HG03575 (cell line): ENCODE measurements at regions not wholly inside any gene's neighbourhood (a gene's known extent, or its start where the extent isn't known, plus 50 kb on each side); places are given as distances from the start of the nearest gene placed in this dataset.
"Not testable (repeated sequence)": the region's sequence is repeated elsewhere in the genome, so short reads cannot be mapped to it uniquely, and the experiment has no call there.

Source experiments
- ATAC-seq: cut with Tn5 transposase; IDR thresholded peaks from one replicate; pipeline ENCODE4 v1.9.1; 2021; ENCODE audit not compliant: unreplicated experiment, insufficient number of reproducible peaks, low FRiP score; ENCODE audit errors: extremely low read depth

GRCh38 chr22:25347752-25348102, 128.3 kb downstream of the CRYBB2 start:
- ATAC-seq, result no peak

DNA sequence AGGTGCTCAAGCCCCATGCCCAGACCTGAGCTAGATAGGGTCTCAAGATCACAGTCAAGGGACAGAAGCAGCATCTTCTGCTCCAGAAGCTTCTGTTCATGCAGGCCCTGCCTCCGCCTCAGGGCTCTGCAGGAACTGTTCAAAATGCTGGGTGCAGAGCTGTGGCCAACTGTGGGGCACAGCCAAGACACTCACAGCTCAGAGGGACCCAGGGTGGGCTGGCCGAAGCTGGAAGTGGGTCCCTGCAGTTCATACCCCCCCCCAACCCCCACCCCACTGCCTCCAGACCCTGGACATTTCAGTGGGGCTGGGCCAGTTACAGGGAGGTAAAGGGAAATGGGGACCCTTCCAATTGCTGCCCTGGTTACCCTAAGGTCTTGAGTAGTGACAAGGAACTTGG, 129.0 kb downstream of the CRYBB2 start:
- ATAC-seq, result no peak

DNA sequence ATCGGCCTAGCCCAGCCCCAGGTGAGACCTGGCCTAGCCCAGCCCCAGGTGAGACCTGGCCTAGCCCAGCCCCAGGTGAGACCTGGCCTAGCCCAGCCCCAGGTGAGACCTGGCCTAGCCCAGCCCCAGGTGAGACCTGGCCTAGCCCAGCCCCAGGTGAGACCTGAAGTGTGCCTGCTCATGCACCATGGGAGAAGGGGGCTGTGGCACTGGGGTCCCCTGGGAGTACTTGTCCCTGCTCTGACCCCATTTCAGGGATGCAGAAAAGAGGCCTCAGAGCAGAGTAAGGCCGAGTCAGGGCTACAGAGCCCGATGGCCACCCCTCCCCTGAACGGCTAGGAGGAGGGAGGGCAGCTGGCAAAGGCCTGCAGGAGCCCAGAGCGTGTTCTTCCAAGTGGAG, 129.6 kb downstream of the CRYBB2 start:
- not testable (repeated sequence) for ATAC-seq

- no peak for ATAC-seq
These were observed 131.1 kb downstream of the CRYBB2 start for GRCh38 chr22:25350551-25350971.

DNA sequence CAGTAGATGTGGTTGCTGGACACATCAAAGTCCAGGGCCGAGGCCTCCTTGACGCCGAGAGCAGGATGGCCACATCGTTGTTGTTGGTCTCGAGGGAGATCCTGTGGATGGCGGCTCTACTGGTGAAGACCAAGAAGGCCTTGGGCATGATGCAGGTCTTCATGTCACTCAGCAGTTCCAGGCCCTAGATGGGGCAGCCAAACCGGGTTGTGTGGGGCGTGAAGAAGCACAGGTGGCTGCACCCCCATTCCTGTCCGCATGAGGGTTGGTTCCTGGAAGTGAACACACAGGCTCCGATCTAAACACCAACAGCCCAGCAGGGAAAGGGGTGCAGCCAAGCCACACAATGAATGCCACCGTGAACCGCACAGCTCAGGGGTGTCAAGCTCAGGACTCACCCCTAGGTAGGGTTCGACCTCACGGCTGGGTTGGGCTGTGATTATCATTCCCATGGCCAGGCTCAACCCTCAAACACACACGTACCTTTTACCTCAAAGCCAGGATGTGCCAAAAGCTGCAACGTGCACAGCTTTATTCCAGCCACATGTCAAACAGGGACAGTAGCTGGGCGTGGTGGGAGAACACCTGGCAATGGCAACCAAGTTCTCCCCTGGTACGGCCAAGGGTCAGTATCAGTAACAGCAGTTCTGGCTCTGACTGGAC, 132.3 kb downstream of the CRYBB2 start:
- no peak for ATAC-seq

DNA sequence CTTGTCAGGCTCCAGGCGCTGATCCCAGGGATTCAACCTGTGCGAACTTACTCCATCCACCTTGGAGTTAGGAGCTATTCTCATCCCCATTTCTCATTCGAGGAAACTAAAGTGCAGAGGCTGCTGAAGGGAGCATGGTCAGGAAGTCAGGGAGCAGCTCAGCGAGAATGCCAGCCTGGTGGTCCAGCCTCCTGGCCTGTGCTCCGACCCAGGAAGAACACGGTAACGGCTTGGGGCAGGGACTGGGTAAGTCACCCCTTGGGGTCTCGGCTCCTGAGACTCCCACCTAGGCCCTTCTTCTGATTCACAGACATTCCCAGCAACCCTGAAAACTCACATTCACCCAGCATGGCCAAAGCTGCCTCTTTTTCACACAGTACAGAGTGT, 132.8 kb downstream of the CRYBB2 start:
- no peak for ATAC-seq

DNA sequence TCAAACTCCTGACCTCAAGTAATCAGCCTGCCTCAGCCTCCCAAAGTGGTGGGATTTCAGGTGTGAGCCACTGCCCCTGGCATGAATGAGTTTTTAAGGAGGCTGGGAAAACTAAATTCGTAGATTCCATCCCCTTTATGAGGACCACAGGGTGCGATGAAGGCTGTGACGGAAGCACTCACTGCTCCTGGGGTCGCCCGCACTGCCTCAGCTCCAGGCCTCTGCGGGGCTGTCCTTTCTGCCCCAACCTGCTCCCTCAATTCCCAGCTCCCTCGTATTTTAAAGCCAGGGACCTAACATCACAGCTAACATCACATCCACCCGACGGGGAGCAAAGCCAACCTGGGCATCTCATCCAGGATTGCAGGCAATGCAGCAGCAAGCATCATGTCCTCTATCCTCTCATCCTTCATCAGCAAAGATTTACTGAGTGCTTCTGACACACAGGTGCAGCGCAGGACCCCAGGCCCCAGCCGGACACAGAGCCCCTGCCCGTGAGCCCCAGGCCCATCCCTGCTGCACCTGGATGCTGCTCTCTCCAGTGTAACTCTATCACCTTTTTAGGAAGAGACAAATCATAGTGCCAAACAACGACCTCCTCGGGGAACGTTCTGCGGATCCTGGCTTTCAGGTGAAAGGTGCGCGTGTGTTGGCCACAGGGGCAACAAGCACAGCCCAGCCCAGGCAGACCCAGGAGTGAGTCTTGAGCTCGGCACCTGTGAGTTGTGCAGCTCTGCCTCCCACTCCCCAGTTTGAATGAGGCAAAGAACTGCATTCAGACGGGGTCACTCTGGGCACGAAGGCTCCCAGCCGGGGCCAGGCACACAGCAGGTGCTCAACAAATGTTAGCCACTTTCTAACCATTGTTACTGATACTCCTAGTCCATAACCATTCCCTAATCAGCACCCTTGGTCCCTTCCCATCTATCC, 134.3 kb downstream of the CRYBB2 start:
- no peak for ATAC-seq

- ATAC-seq, result no peak
These were observed 135.0 kb downstream of the CRYBB2 start for GRCh38 chr22:25354456-25354855.

- ATAC-seq, result no peak
These were observed 137.7 kb downstream of the CRYBB2 start for GRCh38 chr22:25357132-25357455.

- ATAC-seq, result no peak
These were observed 138.4 kb downstream of the CRYBB2 start for GRCh38 chr22:25357606-25358420.

DNA sequence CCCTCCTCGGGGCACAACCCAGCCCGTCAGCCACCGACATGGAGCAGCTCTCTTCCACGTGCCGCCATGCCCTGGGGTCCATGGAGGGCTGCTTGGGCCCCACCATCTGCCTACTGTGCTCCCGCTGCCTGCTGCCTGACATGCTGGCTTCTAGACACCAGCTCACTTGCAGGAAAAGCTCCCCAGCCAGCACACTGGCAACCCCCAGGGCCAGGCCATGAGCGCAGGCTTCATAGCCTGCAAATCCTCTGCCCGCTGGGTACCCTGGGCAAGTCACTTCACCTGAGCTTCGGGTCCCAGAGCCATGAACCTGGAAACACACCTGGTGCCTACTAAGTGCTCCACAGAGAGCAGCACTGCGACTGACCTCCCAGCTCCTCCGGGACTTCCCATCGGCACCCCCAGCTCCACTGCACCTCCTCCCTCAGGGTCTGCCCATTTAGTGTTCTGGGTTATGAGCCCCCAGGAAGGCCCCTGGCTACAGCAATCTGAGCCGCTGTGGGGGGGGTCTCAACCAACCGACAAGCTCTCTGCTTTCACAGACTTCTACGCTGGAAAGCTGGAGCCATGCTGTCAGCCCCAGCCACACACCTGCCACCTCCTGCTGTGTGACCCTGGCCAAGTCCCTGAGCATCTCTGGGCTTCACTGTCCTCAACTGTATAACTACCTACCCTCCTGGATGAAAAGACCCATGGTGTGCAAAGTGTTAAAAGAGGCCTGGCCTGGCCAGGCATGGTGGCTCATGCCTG, 139.2 kb downstream of the CRYBB2 start:
- ATAC-seq, result no peak

GRCh38 chr22:25359601-25360261, 140.3 kb downstream of the CRYBB2 start:
- no peak for ATAC-seq

DNA sequence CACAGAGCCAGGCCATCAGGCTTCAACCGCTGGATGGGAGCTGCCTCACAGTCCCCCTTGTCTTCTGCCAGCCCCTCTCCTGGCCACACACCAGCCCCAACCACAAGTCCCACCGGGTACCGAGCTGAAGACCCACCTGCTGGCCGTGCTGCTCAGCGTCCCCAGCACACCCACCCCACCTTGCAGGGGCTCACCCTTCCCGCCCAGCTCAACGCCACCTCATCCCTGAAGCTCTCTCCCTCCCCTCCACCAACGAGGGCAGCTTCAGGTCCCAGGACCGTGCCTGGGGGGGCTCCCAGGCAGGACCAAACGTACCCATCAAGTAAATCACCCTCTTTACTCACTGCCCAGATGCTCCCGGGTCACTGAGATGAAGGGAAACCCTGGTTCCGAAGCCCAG, 141.0 kb downstream of the CRYBB2 start:
- no peak for ATAC-seq

DNA sequence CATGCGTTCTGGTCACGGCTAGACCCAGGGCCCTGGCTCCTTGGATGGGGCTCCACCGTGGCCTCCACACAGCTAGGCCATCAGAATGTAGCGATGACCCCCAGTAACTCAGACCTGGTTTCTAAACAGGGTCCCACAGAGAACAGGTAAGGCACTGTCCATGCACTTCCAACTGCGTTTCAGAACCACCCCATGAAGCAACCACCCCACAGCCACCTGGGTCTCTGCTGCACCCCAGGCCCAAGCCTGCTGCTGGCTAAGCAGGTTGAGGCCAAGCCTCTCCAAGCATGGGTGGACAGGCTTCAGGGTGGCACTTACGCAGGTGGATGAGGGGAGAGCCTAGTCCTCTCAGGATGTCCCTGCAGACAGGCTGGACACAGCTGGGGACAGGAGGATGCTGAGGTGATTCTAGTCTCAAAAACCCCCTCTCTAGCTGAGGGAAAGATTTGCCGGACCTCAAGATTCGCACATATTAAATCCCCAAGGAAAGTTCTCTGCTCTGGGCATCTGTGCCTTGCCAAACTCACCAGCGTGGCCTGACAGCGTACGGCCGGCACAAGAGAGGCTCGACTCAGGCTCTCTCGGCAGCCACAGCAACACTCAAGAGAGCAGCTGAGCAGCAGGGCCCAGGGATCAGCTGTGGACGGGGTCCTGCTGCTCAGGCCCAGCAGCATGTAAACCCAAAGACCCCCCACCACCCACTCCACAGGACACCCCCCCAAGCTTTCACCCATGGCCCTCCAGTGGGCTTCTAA, 141.6 kb downstream of the CRYBB2 start:
- no peak for ATAC-seq

GRCh38 chr22:25361899-25362214, 142.4 kb downstream of the CRYBB2 start:
- ATAC-seq, result no peak

- ATAC-seq, result no peak
These were observed 142.9 kb downstream of the CRYBB2 start for GRCh38 chr22:25362215-25362882.

DNA sequence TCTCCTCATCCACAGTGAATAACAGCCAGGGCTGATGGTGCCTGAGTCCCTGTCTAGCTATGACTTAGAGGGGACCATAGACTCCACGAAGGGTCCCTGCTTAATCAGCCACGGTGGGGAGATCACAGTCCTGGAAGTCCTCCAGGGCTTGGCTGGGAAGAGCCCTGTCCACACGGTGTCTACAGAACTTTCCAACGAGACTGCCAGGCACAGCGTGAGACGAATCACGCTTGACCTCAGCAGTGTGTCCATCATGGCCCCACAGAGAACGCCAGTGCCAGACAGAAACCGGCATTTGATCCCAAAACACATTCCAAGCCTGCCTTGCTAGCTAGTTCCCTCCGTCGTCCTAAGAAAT, 143.4 kb downstream of the CRYBB2 start:
- ATAC-seq, result no peak

DNA sequence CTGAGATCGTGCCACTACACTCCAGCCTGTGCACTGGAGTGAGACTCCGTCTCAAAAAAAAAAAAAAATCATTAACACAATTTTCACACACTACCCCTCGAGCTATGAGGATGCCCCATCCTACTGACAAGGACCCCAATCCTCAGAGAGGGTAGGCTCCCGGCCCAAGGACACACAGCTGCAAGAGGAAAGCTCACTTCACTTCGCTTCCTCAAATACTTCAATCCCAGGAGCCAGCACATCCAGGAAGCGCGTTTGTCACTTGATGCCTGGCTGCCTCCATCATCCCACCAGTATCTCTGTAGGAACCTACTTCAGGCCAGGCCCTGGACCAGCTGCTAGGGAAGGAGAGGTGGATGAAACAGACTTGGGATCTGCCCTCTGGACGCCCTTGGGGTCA, 144.0 kb downstream of the CRYBB2 start:
- no peak for ATAC-seq
